SK-N-SH treated with all-trans-retinoic acid at 6 μM for 48 hours (cell line): ENCODE measurements at regions not wholly inside any gene's neighbourhood (a gene's known extent, or its start where the extent isn't known, plus 50 kb on each side); places are given as distances from the start of the nearest gene placed in this dataset.
A peak's percentile ranks its signal among the peaks of the same experiment; 100 is the strongest.

ENCODE experiments used
- ATAC-seq: fragments of 200-7000 bp; cut with Tn5 transposase; 3 replicates; pipeline ENCODE4 v1.9.1; 2020; ENCODE audit warnings: mild to moderate bottlenecking, moderate library complexity
- ARNTL ChIP-seq: fragments of 450-650 bp; formaldehyde crosslinking; IDR thresholded peaks from 2 replicates; pipeline ENCODE4 v1.5.0; 2020; ENCODE audit warnings: low read depth, mild to moderate bottlenecking, moderate library complexity, borderline replicate concordance
- BACH2 ChIP-seq: fragments of 250-450 bp; sonication (Bioruptor Pico); IDR thresholded peaks from 2 replicates; pipeline ENCODE4 v1.9.0; 2021; ENCODE audit warnings: mild to moderate bottlenecking, borderline replicate concordance
- CREB5 ChIP-seq: fragments of 250-450 bp; sonication (Bioruptor Pico); IDR thresholded peaks from 2 replicates; pipeline ENCODE4 v1.5.1; 2020; ENCODE audit warnings: low read depth, mild to moderate bottlenecking, moderate library complexity
- CSDC2 ChIP-seq: fragments of 250-450 bp; sonication (Bioruptor Pico); IDR thresholded peaks from 2 replicates; pipeline ENCODE4 v1.5.0; 2020; ENCODE audit warnings: mild to moderate bottlenecking, moderate library complexity
- ESRRG ChIP-seq: fragments of 250-450 bp; sonication (Bioruptor Pico); IDR thresholded peaks from 2 replicates; pipeline ENCODE4 v1.6.1; 2021; ENCODE audit warnings: mild to moderate bottlenecking
- GLIS3 ChIP-seq: fragments of 250-450 bp; sonication (Bioruptor Pico); IDR thresholded peaks from 2 replicates; pipeline ENCODE4 v1.5.0; 2020; ENCODE audit warnings: mild to moderate bottlenecking, moderate library complexity
- ISL1 ChIP-seq: fragments of 250-450 bp; sonication (Bioruptor Pico); IDR thresholded peaks from 2 replicates; pipeline ENCODE4 v2.1.2; 2022; ENCODE audit warnings: mild to moderate bottlenecking, moderate library complexity
- OSR1 ChIP-seq: fragments of 250-450 bp; sonication (Bioruptor Pico); IDR thresholded peaks from 2 replicates; pipeline ENCODE4 v1.8.0; 2022; ENCODE audit warnings: moderate library complexity, mild to moderate bottlenecking, inconsistent platforms
- PPARA ChIP-seq: fragments of 250-450 bp; sonication (Bioruptor Pico); IDR thresholded peaks from 2 replicates; pipeline ENCODE4 v1.5.0; 2020; ENCODE audit warnings: mild to moderate bottlenecking, borderline replicate concordance
- RARB ChIP-seq: fragments of 250-450 bp; sonication (Bioruptor Pico); IDR thresholded peaks from 2 replicates; pipeline ENCODE4 v1.8.0; 2021; ENCODE audit warnings: mild to moderate bottlenecking, moderate library complexity
- SNAI2 ChIP-seq: fragments of 250-450 bp; sonication (Bioruptor Pico); IDR thresholded peaks from 2 replicates; pipeline ENCODE4 v1.5.0; 2020; ENCODE audit warnings: mild to moderate bottlenecking, moderate library complexity
- TCF4 ChIP-seq: fragments of 250-450 bp; sonication (Bioruptor Pico); IDR thresholded peaks from 2 replicates; pipeline ENCODE4 v1.8.0; 2021; ENCODE audit warnings: mild to moderate bottlenecking, moderate library complexity, borderline replicate concordance
- ZC3H10 ChIP-seq: fragments of 250-450 bp; sonication (Bioruptor Pico); IDR thresholded peaks from 2 replicates; pipeline ENCODE4 v1.5.1; 2021; ENCODE audit warnings: mild to moderate bottlenecking, moderate library complexity
- ZFP3 ChIP-seq: fragments of 250-450 bp; sonication (Bioruptor Pico); IDR thresholded peaks from 2 replicates; pipeline ENCODE4 v1.5.0; 2020; ENCODE audit warnings: mild to moderate bottlenecking, moderate library complexity
- ZFP30 ChIP-seq: fragments of 450-650 bp; formaldehyde crosslinking; IDR thresholded peaks from 2 replicates; pipeline ENCODE4 v1.5.0; 2022; ENCODE audit warnings: mild to moderate bottlenecking, moderate library complexity
- ZNF565 ChIP-seq: fragments of 450-650 bp; formaldehyde crosslinking; conservative IDR thresholded peaks from 2 replicates; pipeline ENCODE4 v1.5.0; 2020; ENCODE audit warnings: low read depth, mild to moderate bottlenecking, moderate library complexity
- ZNF70 ChIP-seq: fragments of 450-650 bp; formaldehyde crosslinking; IDR thresholded peaks from 2 replicates; pipeline ENCODE4 v1.5.0; 2020; ENCODE audit warnings: mild to moderate bottlenecking, moderate library complexity
- ZNF8 ChIP-seq: fragments of 450-650 bp; formaldehyde crosslinking; IDR thresholded peaks from 2 replicates; pipeline ENCODE4 v1.5.0; 2020; ENCODE audit warnings: mild to moderate bottlenecking, moderate library complexity
- TF ChIP-seq, protein P1 (sequence below): fragments of 250-450 bp; sonication (Bioruptor Pico); IDR thresholded peaks from 2 replicates; pipeline ENCODE4 v1.8.0; 2021; ENCODE audit warnings: low read depth, mild to moderate bottlenecking, moderate library complexity, borderline replicate concordance
- TF ChIP-seq, protein P2 (sequence below): fragments of 250-450 bp; sonication (Bioruptor Pico); IDR thresholded peaks from 2 replicates; pipeline ENCODE4 v1.5.1; 2021; ENCODE audit warnings: mild to moderate bottlenecking, moderate library complexity
- TF ChIP-seq, protein P3 (sequence below): fragments of 250-450 bp; sonication (Bioruptor Pico); IDR thresholded peaks from 2 replicates; pipeline ENCODE4 v1.5.0; 2020; ENCODE audit warnings: mild to moderate bottlenecking, moderate library complexity
- TF ChIP-seq, protein P4 (sequence below): fragments of 250-450 bp; sonication (Bioruptor Pico); IDR thresholded peaks from 2 replicates; pipeline ENCODE4 v1.8.0; 2020; ENCODE audit warnings: mild to moderate bottlenecking, moderate library complexity, borderline replicate concordance

DNA sequence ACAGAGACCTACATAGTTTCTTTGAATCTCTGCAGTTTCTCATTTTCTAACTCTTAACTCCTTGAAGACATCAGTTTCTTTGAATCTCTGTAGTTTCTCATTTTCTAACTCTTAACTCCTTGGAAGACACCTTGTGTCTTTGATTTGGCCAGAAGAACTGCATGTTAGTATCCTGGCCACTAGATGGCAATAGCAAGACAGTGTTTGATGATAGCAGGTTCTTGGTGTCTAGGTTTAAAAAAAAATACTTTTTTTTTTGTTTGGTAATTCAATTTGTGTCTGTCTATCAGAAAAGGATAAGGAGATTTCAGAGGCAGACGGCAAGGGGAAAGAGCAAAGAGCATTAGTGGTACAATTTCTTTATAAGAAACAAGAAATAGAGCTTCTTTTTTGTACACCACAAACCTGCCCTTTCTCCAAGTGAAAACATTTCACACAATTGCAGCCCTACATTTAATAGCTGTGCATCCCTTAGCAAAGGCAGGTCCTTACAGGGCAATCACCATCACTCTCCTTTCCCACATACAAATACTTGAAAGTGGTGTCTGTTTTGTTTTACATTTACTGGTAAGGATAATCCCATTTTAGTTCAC is 1324.9 kb upstream of the CDH8 start:
- TF ChIP-seq ARNTL (CRISPR knock-in tag) (no peak), ZFP30 (no peak), ZNF8 (CRISPR knock-in tag) (no peak), ZC3H10 (CRISPR knock-in tag) (no peak), ISL1 (CRISPR knock-in tag) (no peak), ZNF70 (CRISPR knock-in tag) (no peak), SNAI2 (no peak), BACH2 (CRISPR knock-in tag) (no peak), ZFP3 (no peak), ZNF565 (CRISPR knock-in tag) (no peak), OSR1 (CRISPR knock-in tag) (no peak), GLIS3 (CRISPR knock-in tag) (no peak), ESRRG (no peak)
- TF ChIP-seq, protein P1, sequence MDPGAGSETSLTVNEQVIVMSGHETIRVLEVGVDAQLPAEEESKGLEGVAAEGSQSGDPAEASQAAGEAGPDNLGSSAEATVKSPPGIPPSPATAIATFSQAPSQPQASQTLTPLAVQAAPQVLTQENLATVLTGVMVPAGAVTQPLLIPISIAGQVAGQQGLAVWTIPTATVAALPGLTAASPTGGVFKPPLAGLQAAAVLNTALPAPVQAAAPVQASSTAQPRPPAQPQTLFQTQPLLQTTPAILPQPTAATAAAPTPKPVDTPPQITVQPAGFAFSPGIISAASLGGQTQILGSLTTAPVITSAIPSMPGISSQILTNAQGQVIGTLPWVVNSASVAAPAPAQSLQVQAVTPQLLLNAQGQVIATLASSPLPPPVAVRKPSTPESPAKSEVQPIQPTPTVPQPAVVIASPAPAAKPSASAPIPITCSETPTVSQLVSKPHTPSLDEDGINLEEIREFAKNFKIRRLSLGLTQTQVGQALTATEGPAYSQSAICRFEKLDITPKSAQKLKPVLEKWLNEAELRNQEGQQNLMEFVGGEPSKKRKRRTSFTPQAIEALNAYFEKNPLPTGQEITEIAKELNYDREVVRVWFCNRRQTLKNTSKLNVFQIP (CRISPR knock-in tag): no peak
- TF ChIP-seq, protein P2, sequence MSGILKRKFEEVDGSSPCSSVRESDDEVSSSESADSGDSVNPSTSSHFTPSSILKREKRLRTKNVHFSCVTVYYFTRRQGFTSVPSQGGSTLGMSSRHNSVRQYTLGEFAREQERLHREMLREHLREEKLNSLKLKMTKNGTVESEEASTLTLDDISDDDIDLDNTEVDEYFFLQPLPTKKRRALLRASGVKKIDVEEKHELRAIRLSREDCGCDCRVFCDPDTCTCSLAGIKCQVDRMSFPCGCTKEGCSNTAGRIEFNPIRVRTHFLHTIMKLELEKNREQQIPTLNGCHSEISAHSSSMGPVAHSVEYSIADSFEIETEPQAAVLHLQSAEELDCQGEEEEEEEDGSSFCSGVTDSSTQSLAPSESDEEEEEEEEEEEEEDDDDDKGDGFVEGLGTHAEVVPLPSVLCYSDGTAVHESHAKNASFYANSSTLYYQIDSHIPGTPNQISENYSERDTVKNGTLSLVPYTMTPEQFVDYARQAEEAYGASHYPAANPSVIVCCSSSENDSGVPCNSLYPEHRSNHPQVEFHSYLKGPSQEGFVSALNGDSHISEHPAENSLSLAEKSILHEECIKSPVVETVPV (CRISPR knock-in tag): no peak
- peak; percentile 81 for ATAC-seq

DNA sequence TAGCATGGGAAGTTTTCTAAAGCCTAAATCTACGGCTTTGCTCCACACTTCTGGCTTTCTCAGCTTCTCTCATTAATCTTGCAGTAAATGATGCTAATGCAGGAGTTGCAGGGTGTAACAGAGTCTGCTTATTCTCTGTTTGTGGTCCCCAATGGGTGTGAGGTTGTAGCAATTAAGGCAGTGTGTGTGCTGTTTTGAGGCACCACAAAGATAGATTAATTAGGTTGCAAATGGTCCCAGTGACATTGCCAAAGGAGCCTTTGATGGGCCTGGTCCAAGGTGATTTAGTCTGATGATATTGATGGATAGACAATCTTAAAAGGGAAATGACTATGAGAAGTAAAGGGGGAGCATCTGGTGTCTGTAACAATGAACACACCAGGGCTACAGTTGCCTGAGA is 1313.7 kb upstream of the CDH8 start:
- TF ChIP-seq SNAI2 (no peak), ZNF565 (CRISPR knock-in tag) (no peak), PPARA (CRISPR knock-in tag) (no peak), ZFP3 (no peak), ISL1 (CRISPR knock-in tag) (no peak), GLIS3 (CRISPR knock-in tag) (no peak), ZC3H10 (CRISPR knock-in tag) (no peak), RARB (CRISPR knock-in tag) (no peak), ESRRG (no peak), ZNF70 (CRISPR knock-in tag) (no peak), CREB5 (CRISPR knock-in tag) (no peak), ZNF8 (CRISPR knock-in tag) (no peak), ARNTL (CRISPR knock-in tag) (no peak), CSDC2 (no peak), OSR1 (CRISPR knock-in tag) (no peak), TCF4 (CRISPR knock-in tag) (no peak), BACH2 (CRISPR knock-in tag) (no peak)
- TF ChIP-seq, protein P2 (CRISPR knock-in tag): no peak

GRCh38 chr16:63346000-63346399 is 1309.8 kb upstream of the CDH8 start:
- no peak for ATAC-seq
- TF ChIP-seq ZC3H10 (CRISPR knock-in tag) (no peak), CREB5 (CRISPR knock-in tag) (no peak), PPARA (CRISPR knock-in tag) (no peak), ZFP3 (no peak), RARB (CRISPR knock-in tag) (no peak), ZNF8 (CRISPR knock-in tag) (no peak), ZFP30 (no peak), ESRRG (no peak)
- TF ChIP-seq, protein P3, sequence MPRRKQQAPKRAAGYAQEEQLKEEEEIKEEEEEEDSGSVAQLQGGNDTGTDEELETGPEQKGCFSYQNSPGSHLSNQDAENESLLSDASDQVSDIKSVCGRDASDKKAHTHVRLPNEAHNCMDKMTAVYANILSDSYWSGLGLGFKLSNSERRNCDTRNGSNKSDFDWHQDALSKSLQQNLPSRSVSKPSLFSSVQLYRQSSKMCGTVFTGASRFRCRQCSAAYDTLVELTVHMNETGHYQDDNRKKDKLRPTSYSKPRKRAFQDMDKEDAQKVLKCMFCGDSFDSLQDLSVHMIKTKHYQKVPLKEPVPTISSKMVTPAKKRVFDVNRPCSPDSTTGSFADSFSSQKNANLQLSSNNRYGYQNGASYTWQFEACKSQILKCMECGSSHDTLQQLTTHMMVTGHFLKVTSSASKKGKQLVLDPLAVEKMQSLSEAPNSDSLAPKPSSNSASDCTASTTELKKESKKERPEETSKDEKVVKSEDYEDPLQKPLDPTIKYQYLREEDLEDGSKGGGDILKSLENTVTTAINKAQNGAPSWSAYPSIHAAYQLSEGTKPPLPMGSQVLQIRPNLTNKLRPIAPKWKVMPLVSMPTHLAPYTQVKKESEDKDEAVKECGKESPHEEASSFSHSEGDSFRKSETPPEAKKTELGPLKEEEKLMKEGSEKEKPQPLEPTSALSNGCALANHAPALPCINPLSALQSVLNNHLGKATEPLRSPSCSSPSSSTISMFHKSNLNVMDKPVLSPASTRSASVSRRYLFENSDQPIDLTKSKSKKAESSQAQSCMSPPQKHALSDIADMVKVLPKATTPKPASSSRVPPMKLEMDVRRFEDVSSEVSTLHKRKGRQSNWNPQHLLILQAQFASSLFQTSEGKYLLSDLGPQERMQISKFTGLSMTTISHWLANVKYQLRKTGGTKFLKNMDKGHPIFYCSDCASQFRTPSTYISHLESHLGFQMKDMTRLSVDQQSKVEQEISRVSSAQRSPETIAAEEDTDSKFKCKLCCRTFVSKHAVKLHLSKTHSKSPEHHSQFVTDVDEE (CRISPR knock-in tag): no peak
- TF ChIP-seq, protein P2 (CRISPR knock-in tag): no peak
- TF ChIP-seq, protein P4, sequence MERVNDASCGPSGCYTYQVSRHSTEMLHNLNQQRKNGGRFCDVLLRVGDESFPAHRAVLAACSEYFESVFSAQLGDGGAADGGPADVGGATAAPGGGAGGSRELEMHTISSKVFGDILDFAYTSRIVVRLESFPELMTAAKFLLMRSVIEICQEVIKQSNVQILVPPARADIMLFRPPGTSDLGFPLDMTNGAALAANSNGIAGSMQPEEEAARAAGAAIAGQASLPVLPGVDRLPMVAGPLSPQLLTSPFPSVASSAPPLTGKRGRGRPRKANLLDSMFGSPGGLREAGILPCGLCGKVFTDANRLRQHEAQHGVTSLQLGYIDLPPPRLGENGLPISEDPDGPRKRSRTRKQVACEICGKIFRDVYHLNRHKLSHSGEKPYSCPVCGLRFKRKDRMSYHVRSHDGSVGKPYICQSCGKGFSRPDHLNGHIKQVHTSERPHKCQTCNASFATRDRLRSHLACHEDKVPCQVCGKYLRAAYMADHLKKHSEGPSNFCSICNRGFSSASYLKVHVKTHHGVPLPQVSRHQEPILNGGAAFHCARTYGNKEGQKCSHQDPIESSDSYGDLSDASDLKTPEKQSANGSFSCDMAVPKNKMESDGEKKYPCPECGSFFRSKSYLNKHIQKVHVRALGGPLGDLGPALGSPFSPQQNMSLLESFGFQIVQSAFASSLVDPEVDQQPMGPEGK (CRISPR knock-in tag): no peak

More for the DNA sequence above, 1313.7 kb upstream of the CDH8 start:
- no peak for ATAC-seq
